ENCODE measurements at regions not wholly inside any gene's neighbourhood (a gene's known extent, or its start where the extent isn't known, plus 50 kb on each side); places are given as distances from the start of the nearest gene placed in this dataset.

DNA sequence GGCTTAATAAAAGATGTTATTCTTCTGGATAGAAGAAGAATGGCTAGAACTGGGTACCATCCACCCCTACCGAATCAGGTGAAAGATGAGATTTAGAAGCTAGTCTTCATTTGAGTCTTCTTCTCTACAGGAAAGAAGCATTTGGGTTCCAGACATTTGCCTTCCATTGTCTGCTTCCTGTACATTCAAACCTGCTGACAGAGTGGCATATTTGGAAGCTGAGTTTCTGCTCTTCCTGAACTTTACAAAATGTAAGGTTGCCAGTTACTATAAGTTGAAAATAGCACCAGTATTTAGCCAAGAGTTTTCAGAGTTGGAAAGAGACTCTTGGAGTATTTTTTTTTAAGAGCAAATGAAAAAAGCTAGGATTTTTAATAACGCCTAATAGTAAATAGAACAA, 525.4 kb upstream of the TLE4 start:
- DNase-seq (ENCODE audit: low read depth): no peak
- Histone ChIP-seq H3K4me3 (ENCODE audit: low read depth, low read length) (no peak overlapping the region), H3K36me3 (ENCODE audit: control insufficient read depth, insufficient read depth, low read length) (no peaks in the 10 kb centered on the region), H3K27me3 (ENCODE audit: control insufficient read depth, insufficient read depth, low read length) (no peaks in the 10 kb centered on the region)
- no peak for TF ChIP-seq CTCF (IDR thresholded peaks at IDR 0.05; ENCODE audit: insufficient read depth, low read length, poor library complexity, severe bottlenecking)

GRCh38 chr9:79049371-79049770, 522.4 kb upstream of the TLE4 start:
- TF ChIP-seq CTCF (IDR thresholded peaks at IDR 0.05; ENCODE audit: insufficient read depth, low read length, poor library complexity, severe bottlenecking): no peak
- Histone ChIP-seq H3K4me3 (ENCODE audit: low read depth, low read length) (no peak overlapping the region), H3K27me3 (ENCODE audit: control insufficient read depth, insufficient read depth, low read length) (no peaks in the 10 kb centered on the region), H3K36me3 (ENCODE audit: control insufficient read depth, insufficient read depth, low read length) (no peaks in the 10 kb centered on the region)
- no peak for DNase-seq (ENCODE audit: low read depth)

DNA sequence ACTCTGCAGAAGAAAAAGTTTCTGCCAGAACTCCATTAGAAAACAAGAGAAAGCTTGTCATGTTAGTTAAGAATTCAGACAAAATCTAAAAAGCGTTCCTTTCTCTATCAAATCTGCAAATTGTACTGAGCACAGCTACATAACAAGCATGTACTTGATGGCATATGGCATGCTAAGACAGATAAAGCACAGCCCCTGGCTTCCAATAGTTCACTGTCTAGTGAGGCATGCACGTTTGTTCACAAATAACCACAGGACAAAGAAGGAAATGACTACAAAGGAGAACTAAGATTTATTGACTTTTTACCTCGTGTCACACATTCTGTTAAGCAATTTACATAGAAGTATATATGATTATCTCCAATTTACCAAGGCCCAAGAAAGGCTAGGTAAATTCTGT, 518.2 kb upstream of the TLE4 start:
- TF ChIP-seq CTCF (IDR thresholded peaks at IDR 0.05; ENCODE audit: insufficient read depth, low read length, poor library complexity, severe bottlenecking): no peak
- H3K27me3 ChIP-seq (ENCODE audit: control insufficient read depth, insufficient read depth, low read length): no peaks in the 10 kb centered on the region
- DNase-seq (ENCODE audit: low read depth): no peak
- H3K4me3 ChIP-seq (ENCODE audit: low read depth, low read length): no peak overlapping the region
- H3K36me3 ChIP-seq (ENCODE audit: control insufficient read depth, insufficient read depth, low read length): no peaks in the 10 kb centered on the region

GRCh38 chr9:79054500-79054899, 517.3 kb upstream of the TLE4 start:
- no peak for TF ChIP-seq CTCF (IDR thresholded peaks at IDR 0.05; ENCODE audit: insufficient read depth, low read length, poor library complexity, severe bottlenecking)
- no peaks in the 10 kb centered on the region for H3K36me3 ChIP-seq (ENCODE audit: control insufficient read depth, insufficient read depth, low read length)

DNA sequence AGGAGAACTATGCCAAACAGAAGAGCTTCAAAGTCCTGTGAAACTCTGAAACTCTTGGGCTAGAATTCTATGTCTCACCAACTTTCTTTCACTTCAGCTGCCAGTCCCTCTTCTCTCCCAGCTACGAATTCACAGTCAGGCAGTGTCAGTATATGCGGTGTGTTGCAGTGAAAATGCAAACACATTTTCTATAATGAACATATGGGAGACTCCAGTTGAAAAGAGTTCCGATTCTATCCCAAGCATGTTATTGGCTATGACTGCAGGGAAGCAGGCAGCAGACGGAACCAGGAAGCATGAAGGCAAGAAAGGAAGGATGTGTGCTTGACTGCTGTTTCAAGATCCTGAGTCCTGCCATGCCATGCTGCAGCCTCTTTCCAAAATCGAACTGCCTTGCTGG, 515.7 kb upstream of the TLE4 start:
- TF ChIP-seq CTCF (IDR thresholded peaks at IDR 0.05; ENCODE audit: insufficient read depth, low read length, poor library complexity, severe bottlenecking): no peak
- H3K36me3 ChIP-seq (ENCODE audit: control insufficient read depth, insufficient read depth, low read length): no peaks in the 10 kb centered on the region
- no peak for DNase-seq (ENCODE audit: low read depth)
- H3K27me3 ChIP-seq (ENCODE audit: control insufficient read depth, insufficient read depth, low read length): no peaks in the 10 kb centered on the region
- no peak overlapping the region for H3K4me3 ChIP-seq (ENCODE audit: low read depth, low read length)

More at GRCh38 chr9:79054500-79054899, 517.3 kb upstream of the TLE4 start:
- H3K27me3 ChIP-seq (ENCODE audit: control insufficient read depth, insufficient read depth, low read length): no peaks in the 10 kb centered on the region
- no peak for DNase-seq (ENCODE audit: low read depth)
- H3K4me3 ChIP-seq (ENCODE audit: low read depth, low read length): no peak overlapping the region

DNA sequence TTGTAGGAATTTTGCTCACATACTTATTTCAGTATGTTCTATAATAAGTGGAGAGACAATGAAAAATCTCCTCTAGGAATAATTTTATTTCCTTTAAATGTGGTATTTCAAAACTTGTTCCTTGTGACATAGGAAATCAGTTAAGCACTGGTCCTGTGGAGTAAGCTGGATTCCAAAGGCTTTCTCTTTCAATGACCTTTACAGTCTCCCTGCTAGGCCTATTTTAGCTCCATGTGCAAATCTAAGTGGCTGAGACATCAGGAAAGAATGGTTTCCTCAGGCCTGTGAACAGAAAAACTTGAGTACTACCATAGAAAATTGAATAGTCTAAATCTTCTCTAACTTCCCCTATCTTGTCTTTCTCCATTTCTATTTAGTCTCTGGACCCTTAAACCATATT, 514.2 kb upstream of the TLE4 start:
- no peak overlapping the region for H3K4me3 ChIP-seq (ENCODE audit: low read depth, low read length)
- DNase-seq (ENCODE audit: low read depth): no peak
- no peak for TF ChIP-seq CTCF (IDR thresholded peaks at IDR 0.05; ENCODE audit: insufficient read depth, low read length, poor library complexity, severe bottlenecking)
- H3K36me3 ChIP-seq (ENCODE audit: control insufficient read depth, insufficient read depth, low read length): no peaks in the 10 kb centered on the region
- no peaks in the 10 kb centered on the region for H3K27me3 ChIP-seq (ENCODE audit: control insufficient read depth, insufficient read depth, low read length)
